GDM1 (cell line): ENCODE measurements at regions not wholly inside any gene's neighbourhood (a gene's known extent, or its start where the extent isn't known, plus 50 kb on each side); places are given as distances from the start of the nearest gene placed in this dataset.
A peak's percentile ranks its signal among the peaks of the same experiment; 100 is the strongest.

Source experiments
- DNase-seq: peaks from one replicate; lab custom pipeline; 2025; lab: John Stamatoyannopoulos, UW

- no peak for DNase-seq
These were observed 98.0 kb upstream of the ITGA6 start for GRCh38 chr2:172329416-172329773.

- DNase-seq, result no peak
These were observed 97.4 kb upstream of the ITGA6 start for GRCh38 chr2:172329774-172330671.

GRCh38 chr2:172332507-172332906, 94.9 kb upstream of the ITGA6 start:
- no peak for DNase-seq

- no peak for DNase-seq
These were observed 94.0 kb upstream of the ITGA6 start for GRCh38 chr2:172333235-172333977.

GRCh38 chr2:172333978-172334330, 93.4 kb upstream of the ITGA6 start:
- DNase-seq, result no peak

GRCh38 chr2:172334988-172335387, 92.4 kb upstream of the ITGA6 start:
- DNase-seq, result no peak

GRCh38 chr2:172335736-172336135, 91.7 kb upstream of the ITGA6 start:
- no peak for DNase-seq

- no peak for DNase-seq
These were observed 90.7 kb upstream of the ITGA6 start for GRCh38 chr2:172336681-172337080.

- DNase-seq, result peak; percentile 28
These were observed 87.9 kb upstream of the ITGA6 start for GRCh38 chr2:172339371-172340010.

GRCh38 chr2:172340394-172340793, 87.0 kb upstream of the ITGA6 start:
- DNase-seq, result no peak

GRCh38 chr2:172342078-172342477, 85.3 kb upstream of the ITGA6 start:
- DNase-seq, result no peak

GRCh38 chr2:172342611-172343010, 84.8 kb upstream of the ITGA6 start:
- DNase-seq, result no peak

- no peak for DNase-seq
These were observed 83.2 kb upstream of the ITGA6 start for GRCh38 chr2:172344159-172344558.

GRCh38 chr2:172345956-172346555, 81.3 kb upstream of the ITGA6 start:
- no peak for DNase-seq

GRCh38 chr2:172348555-172349288, 78.7 kb upstream of the ITGA6 start:
- DNase-seq, result no peak

- DNase-seq, result no peak
These were observed 76.4 kb upstream of the ITGA6 start for GRCh38 chr2:172350839-172351479.

GRCh38 chr2:172351586-172351985, 75.8 kb upstream of the ITGA6 start:
- DNase-seq, result no peak

GRCh38 chr2:172354347-172354746, 73.0 kb upstream of the ITGA6 start:
- DNase-seq, result no peak

GRCh38 chr2:172357442-172357841, 69.9 kb upstream of the ITGA6 start:
- DNase-seq, result no peak

- DNase-seq, result no peak
These were observed 68.5 kb upstream of the ITGA6 start for GRCh38 chr2:172358691-172359556.
